ENCODE measurements at regions not wholly inside any gene's neighbourhood (a gene's known extent, or its start where the extent isn't known, plus 50 kb on each side); places are given as distances from the start of the nearest gene placed in this dataset.

- H3K27me3 ChIP-seq (ENCODE audit: control insufficient read depth, insufficient read depth, low read length), result no peaks in the 10 kb centered on the region
- H3K36me3 ChIP-seq (ENCODE audit: control insufficient read depth, insufficient read depth, low read length), result no peaks in the 10 kb centered on the region
- DNase-seq (ENCODE audit: low read depth), result no peak
- H3K4me3 ChIP-seq (ENCODE audit: low read depth, low read length), result no peak overlapping the region
- TF ChIP-seq CTCF (IDR thresholded peaks at IDR 0.05; ENCODE audit: insufficient read depth, low read length, poor library complexity, severe bottlenecking), result no peak
Observed at GRCh38 chr4:173857828-173858227, 327.8 kb upstream of the HAND2 start.

GRCh38 chr4:173855015-173855414, 325.0 kb upstream of the HAND2 start:
- no peaks in the 10 kb centered on the region for H3K27me3 ChIP-seq (ENCODE audit: control insufficient read depth, insufficient read depth, low read length)
- DNase-seq (ENCODE audit: low read depth), result no peak
- no peak for TF ChIP-seq CTCF (IDR thresholded peaks at IDR 0.05; ENCODE audit: insufficient read depth, low read length, poor library complexity, severe bottlenecking)
- H3K36me3 ChIP-seq (ENCODE audit: control insufficient read depth, insufficient read depth, low read length), result no peaks in the 10 kb centered on the region
- no peak overlapping the region for H3K4me3 ChIP-seq (ENCODE audit: low read depth, low read length)

- H3K4me3 ChIP-seq (ENCODE audit: low read depth, low read length), result no peak overlapping the region
- TF ChIP-seq CTCF (IDR thresholded peaks at IDR 0.05; ENCODE audit: insufficient read depth, low read length, poor library complexity, severe bottlenecking), result no peak
- no peak for DNase-seq (ENCODE audit: low read depth)
- no peaks in the 10 kb centered on the region for H3K36me3 ChIP-seq (ENCODE audit: control insufficient read depth, insufficient read depth, low read length)
- H3K27me3 ChIP-seq (ENCODE audit: control insufficient read depth, insufficient read depth, low read length), result no peaks in the 10 kb centered on the region
Observed at GRCh38 chr4:173852775-173853174, 322.7 kb upstream of the HAND2 start.

GRCh38 chr4:173845580-173845979, 315.6 kb upstream of the HAND2 start:
- Histone ChIP-seq H3K36me3 (ENCODE audit: control insufficient read depth, insufficient read depth, low read length) (no peaks in the 10 kb centered on the region), H3K4me3 (ENCODE audit: low read depth, low read length) (no peak overlapping the region), H3K27me3 (ENCODE audit: control insufficient read depth, insufficient read depth, low read length) (no peaks in the 10 kb centered on the region)
- TF ChIP-seq CTCF (IDR thresholded peaks at IDR 0.05; ENCODE audit: insufficient read depth, low read length, poor library complexity, severe bottlenecking), result no peak
- no peak for DNase-seq (ENCODE audit: low read depth)

- TF ChIP-seq CTCF (IDR thresholded peaks at IDR 0.05; ENCODE audit: insufficient read depth, low read length, poor library complexity, severe bottlenecking), result no peak
- DNase-seq (ENCODE audit: low read depth), result no peak
- no peak overlapping the region for H3K4me3 ChIP-seq (ENCODE audit: low read depth, low read length)
- no peaks in the 10 kb centered on the region for H3K36me3 ChIP-seq (ENCODE audit: control insufficient read depth, insufficient read depth, low read length)
- H3K27me3 ChIP-seq (ENCODE audit: control insufficient read depth, insufficient read depth, low read length), result no peaks in the 10 kb centered on the region
Observed at GRCh38 chr4:173839865-173840264, 309.8 kb upstream of the HAND2 start.

GRCh38 chr4:173837517-173837916, 307.5 kb upstream of the HAND2 start:
- no peak for DNase-seq (ENCODE audit: low read depth)
- H3K36me3 ChIP-seq (ENCODE audit: control insufficient read depth, insufficient read depth, low read length), result no peaks in the 10 kb centered on the region
- TF ChIP-seq CTCF (IDR thresholded peaks at IDR 0.05; ENCODE audit: insufficient read depth, low read length, poor library complexity, severe bottlenecking), result no peak
- H3K4me3 ChIP-seq (ENCODE audit: low read depth, low read length), result no peak overlapping the region
- H3K27me3 ChIP-seq (ENCODE audit: control insufficient read depth, insufficient read depth, low read length), result no peaks in the 10 kb centered on the region
